SH-SY5Y (cell line): ENCODE measurements at regions not wholly inside any gene's neighbourhood (a gene's known extent, or its start where the extent isn't known, plus 50 kb on each side); places are given as distances from the start of the nearest gene placed in this dataset.

ENCODE experiments used
- GATA2 ChIP-seq: IDR thresholded peaks from 2 replicates; pipeline ENCODE4 v1.6.1; 2011; ENCODE audit warnings: mild to moderate bottlenecking, low read depth, low read length
- GATA3 ChIP-seq: IDR thresholded peaks from 2 replicates; pipeline ENCODE4 v1.6.1; 2011; ENCODE audit warnings: low read depth, mild to moderate bottlenecking, low read length, moderate library complexity

- no peak for TF ChIP-seq GATA3
- no peak for TF ChIP-seq GATA2
These were observed 133.8 kb upstream of the LCORL start for GRCh38 chr4:18155067-18156041.
